HG03095 (cell line): ENCODE measurements at regions not wholly inside any gene's neighbourhood (a gene's known extent, or its start where the extent isn't known, plus 50 kb on each side); places are given as distances from the start of the nearest gene placed in this dataset.
A peak's percentile ranks its signal among the peaks of the same experiment; 100 is the strongest.

Experiments used
- ATAC-seq: cut with Tn5 transposase; IDR thresholded peaks from one replicate; pipeline ENCODE4 v1.9.1; 2021; ENCODE audit warnings: moderate library complexity; ENCODE audit not compliant: unreplicated experiment

DNA sequence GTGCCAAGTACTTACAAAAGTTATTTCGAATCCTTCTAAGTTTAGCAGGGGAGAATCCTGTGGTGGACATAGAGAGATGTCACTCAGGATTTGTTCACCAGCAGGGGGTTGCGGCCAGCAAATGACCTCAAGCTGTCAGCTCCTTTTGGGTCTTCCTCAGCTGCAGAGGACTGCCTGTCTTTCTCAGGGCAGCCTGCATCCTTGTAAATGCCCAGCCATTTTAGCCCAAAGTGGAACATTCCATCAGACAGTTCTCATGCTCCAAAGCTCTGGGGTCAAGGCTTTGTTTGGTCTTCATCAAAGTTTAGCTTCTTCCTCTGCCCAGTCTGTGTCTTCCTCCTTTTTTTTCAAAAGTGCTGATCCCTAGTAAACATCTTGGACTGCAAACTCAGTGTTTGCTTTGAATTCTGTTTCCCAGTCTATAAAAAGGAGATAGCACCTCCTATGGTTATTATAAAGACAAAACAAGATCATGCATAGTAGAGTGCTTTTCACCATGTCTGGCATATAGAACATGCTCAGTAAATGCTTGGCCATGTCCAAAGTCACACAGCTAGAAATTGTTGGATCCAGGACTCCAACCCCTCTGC, 156.4 kb upstream of the GATB start:
- ATAC-seq = no peak

DNA sequence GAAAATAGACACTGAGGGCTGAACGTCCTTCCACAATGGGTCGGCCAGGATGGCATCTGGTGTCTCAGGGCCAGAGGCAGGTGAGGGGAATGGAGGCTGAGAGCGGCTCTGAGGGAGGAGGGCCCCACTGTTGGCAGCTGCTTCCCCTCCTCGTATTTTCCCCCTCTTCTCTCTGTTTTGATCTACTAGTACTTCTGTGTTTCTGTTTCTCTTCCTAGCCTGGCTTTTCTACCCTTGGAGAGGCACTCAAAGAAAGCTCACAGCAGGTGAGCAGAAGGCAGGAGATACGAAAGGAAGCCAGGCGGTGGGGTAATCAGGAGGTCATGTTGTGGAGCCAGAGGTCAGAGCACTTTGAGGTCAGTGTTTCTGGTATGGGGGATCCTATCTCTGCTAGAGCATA, 151.8 kb upstream of the GATB start:
- no peak for ATAC-seq

DNA sequence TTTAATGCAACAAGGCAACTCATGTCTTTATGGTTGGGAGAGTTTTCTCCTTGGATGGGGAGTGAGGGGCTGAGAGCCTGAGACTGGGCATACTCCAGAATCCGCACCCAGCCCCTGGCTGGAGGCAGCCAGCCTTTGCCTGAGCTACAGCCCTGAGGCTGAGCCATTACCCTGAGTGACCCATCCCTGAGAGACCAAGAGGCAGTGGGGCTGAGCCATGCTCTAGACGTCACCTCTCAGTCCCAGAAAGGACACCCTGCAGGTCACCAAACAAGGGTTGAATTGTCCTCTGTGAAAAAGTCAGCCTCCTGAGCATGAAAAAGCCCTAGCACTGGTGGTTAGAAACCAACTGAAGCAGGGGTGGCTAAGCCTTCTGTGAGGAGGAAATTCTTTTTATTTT, 151.2 kb upstream of the GATB start:
- no peak for ATAC-seq

DNA sequence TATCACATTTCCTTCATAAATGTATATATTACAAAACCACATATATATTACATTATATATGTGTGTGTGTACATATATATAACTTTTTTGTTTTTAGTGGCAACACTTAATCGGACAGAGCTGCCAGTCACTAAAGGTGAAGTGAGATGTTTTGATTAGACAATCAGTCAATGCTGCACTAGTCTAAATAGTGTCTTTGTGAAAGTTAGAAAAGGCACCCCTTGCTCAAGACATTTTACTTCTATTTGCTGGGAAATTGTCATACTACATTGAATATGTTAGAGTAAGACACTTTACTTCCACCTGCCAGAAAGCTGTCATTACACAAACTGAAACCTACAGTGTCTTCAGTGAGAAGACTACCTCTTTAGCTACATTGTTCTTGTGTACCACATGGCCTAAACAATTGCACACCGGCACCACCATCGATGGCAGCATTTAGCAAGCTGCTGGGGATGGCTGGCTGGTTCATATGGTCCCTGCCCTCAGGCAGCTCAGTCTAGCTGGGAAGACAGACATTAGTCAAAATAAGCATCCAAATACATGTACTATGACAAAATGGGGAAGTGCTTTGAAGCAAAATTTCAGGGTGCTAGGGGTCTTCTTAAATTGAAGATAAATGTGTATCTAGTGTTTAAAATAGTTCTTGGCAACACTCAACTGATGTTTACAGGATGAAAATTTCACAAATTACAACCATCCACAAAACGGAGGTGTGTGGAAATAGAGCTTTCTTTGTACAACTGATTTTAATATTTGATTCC, 148.1 kb upstream of the GATB start:
- ATAC-seq = peak; percentile 46

DNA sequence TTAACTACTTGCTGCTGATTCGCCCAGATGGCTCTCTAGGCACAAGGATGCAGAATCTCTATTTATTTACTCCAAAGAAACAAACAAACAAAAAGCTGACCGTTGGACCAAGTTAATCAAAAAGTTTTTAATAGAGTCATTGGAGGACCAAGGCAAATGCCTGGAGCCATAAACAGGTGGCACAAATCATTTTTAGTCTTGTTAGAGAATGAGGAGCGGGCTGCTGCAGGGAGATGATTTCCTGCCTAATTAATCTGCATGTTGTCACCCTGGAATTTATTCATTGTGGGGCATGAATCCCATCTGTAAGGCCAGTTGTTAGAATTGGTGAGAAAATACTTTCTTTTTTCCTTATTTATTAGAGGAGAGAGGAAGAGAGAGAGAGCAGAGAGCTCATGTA, 147.4 kb upstream of the GATB start:
- no peak for ATAC-seq

DNA sequence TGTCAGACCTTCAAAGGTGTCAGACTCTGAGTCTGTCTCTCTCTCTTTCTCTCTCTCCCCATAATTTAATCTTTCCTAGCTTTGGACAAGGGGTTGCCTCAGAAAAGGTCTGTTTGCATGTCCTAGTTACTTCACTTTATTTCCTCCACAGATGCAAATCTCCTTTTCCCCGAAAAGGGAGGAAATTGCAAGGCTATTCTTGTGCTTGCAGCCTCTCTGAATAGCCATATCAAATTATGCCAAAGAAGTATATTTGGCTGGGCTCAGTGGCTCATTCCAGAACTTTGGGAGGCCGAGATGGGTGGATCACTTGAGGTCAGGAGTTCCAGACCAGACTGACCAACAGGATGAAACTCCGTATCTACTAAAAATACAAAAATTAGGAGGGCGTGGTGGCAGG, 145.6 kb upstream of the GATB start:
- no peak for ATAC-seq

DNA sequence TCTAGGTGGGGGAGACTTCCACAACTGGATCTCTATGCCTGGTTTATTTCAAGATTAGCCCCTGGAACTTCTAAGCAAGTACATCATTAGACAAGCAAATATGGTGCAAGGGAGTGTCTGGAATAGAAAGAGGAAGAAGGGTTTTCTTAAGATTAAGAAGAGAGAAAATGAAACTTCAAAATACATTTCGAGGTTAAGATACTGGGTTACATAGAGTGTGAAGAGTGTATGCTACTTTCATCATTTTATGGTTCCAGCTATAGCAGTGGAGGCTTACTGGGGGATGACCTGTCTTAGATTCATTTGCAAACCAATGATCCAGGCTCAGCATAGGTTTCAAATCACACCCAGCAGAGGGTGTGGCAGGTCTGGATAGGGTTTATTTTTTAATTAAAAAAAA, 144.4 kb upstream of the GATB start:
- peak; percentile 96 for ATAC-seq

DNA sequence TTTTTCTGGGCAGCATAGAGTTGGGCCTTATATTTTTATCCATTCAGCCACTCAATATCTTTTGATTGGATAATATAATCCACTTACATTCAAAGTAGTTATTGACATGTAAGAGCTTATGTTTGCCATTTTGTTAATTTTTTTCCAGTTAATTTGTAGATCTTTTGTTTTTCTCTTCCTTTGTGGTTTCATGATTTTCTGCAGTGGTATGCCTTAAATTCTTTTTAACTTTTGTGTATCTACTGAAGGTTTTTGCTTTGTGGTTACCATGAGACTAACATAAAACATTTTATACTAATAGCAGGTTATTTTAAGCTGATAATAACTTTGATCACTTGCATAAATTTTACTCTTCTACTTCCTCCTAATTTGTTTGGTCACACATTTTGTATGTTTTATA, 140.8 kb upstream of the GATB start:
- ATAC-seq = no peak

DNA sequence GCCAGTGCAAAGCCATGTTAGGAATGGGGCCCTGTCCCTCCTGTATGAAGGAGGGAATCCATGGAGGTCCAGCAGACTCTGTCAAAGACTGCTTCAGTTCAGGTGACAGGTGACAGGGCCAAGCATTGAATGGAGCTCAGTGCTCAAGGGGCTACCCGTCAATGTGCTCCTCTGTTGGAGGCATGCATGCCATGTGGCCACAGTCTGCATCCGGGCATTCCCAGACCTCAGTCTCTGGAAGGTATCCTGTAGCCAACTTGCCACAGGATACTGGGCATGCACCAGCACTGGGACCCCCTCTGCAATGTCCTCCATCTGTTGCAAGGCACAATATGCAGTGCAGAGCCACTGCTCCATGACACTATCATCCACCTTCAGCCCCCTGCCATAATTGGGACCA, 136.1 kb upstream of the GATB start:
- no peak for ATAC-seq

DNA sequence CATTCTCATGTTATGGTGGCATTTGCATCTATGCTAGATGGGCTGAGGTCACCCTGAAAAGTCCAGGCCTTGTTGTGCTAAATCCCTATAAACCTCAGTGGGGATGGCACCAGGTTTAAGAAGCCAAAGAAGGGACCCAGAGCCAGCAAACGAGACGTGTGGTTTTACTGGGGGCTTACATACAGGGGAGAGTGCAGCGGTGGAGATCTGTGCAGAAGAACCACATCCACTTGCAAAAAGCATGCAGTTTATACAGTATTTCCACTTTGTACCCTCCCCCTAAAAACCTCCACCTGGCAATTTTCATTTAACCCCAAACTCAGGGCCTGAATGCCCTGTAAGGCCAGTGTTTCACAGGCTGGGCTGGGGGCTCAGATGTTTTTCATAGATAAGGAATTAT, 134.9 kb upstream of the GATB start:
- ATAC-seq = no peak

DNA sequence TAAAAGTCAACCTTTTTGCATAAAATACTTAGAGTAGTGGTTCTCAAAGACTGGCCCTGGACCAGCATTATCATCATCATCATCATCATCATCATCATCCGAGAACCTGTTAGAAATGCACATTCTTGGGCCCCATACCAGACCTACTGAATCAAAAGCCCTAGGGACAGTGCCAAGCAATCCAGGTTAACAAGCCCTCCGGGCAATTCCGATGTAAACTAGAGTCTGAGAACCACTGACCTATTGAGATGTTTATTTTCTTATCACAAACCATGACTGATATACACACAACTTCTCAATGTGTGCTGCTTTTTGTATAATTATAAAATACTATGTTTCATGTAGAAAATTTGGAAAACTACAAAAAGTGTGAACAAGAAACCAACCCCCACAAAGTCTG, 133.4 kb upstream of the GATB start:
- no peak for ATAC-seq

DNA sequence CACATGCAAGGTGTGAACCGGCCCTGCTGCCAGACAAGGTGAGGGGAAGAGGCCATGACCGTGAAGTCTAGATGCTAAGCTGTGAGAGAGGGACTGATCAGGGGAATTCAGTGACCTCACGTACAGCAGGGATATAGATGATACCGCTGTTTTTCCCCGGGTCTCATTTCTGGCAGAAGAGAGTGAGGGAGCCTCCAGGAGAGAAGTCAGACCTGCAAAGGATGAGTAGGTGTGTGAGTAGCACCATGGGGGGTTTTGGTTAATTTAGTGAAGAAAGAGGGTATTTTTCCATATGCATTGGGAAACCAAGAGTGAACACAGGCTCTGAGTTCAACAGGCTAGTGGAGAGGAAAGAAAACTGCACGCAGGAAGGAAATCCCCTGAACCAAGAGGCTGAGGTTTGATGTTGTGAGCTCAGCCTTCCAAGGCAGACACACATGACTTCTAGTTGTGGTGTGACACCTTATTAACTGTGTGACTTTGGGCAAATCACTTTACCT, 127.6 kb upstream of the GATB start:
- ATAC-seq = peak; percentile 33

DNA sequence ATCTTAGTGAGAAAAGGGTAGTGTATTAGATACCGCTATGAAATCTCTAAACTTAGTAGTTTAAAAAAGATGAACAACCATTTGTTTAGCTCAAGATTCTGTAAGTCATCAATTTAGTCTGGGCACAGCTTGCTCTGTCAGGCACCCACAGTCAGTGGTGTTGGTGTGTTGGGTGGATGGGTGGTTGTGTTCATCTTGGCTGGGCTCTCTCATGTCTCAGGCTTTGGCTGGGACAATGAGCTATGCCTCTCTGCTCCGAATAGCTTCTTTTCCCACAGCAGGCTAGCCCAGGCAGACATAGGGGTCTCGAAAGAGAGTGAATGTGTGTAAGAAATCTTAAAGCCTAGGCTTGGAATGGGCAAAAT, 127.0 kb upstream of the GATB start:
- peak; percentile 20 for ATAC-seq

DNA sequence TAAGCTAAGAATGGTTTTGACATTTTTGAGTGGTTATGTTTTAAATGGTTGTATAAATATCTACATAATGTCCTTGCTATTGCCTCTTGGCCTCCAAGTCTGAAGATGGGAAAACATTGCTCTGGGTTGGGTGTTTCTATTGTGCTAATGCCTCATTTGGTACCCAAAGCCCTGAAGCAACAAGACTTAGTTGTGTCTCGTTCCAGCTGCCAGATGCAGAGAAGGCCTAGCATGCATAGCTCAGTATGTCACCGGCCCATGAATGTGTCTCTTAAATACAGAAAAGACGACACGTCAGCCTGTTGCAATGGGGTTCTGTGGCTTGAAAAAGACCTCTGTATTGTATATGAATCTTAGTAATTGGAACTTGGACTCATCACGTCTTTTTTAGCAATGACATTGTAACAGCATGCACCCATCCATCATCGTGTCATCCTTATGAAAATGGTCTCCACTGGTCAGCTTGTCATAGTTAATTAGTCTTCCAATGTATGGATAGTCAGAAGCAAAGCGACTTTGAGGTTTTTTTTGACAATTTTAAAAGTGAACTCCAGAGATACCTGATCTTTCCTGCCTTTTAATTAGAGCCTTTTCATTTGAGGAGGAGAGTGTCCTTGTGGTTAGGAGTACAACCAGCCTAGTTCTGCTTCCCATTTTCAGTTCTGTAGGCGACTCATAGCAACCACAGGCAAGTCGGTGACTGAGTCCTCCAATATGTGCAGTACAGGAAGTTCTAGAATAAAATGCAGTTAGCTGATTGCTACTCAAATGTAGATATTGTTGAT, 126.4 kb upstream of the GATB start:
- ATAC-seq = peak; percentile 72

DNA sequence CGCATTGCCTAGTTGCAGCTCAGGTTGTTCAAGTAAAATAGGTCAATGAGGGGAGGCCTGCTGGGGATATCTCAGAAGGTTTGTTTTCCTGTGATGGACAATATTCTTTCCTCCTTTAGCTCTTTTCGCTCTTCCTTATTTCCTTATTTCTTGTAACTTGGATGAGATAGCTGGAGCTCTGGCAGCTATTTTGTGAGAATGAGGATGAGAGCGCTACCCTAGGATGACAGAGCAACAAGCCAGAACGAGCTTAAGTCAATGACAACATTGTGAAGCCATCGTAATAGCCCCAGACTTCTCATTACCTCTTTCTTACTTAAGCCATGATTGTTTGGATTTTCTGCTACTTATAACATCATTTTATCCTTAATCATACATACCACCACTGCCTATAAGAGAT, 124.3 kb upstream of the GATB start:
- no peak for ATAC-seq

DNA sequence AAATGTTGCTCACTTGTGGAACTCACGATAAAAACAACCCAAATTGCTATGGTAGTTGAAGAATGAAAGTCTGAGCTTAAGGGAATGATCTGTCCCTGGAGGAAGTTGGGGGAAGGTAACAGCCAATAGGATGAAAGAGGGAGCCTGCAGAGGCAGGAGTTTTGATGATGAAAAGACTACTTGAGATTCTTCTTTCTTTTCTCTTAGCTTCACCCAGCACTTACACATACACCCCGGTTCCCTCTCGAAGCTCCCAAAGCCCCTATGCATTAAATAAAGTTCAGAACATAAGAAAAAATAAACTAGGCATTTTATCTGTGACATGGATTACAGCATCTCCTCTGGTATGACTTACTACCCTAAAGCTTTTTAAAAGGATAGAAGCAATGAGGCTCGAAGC, 122.9 kb upstream of the GATB start:
- ATAC-seq = no peak

DNA sequence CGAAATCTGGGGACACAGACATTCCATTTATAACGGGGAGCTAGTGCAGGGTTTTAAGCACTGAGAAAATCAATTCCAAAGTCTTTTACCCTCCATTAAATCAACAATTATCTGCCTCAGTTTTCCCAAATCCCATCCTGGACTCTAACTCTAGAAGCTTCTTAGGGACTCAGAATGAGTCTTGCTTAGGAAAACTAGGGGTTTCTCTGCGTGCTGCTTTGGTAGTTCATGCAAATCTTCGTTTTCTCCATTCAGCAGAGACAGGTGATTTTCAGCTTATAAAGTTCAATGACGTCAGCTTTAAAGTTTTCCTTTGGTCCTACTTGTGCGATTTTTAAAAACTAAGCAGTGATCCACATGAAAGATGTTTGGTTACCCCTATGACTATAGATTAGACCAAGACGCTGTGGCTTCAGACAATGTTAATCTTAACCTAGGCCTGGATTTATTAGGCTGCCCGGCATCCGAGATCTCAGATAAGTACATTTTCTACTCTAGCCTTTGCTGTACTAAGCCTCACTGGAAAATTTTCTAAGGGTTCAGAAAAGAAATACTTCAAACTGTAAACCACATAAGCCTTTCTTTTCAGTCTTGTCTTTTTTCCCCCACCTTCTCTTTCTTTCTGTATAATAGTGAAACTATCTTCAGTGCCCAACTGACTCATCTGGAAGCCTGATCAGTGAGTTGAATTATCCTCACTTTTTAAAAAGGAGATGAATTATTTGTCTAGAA, 121.4 kb upstream of the GATB start:
- peak; percentile 55 for ATAC-seq

DNA sequence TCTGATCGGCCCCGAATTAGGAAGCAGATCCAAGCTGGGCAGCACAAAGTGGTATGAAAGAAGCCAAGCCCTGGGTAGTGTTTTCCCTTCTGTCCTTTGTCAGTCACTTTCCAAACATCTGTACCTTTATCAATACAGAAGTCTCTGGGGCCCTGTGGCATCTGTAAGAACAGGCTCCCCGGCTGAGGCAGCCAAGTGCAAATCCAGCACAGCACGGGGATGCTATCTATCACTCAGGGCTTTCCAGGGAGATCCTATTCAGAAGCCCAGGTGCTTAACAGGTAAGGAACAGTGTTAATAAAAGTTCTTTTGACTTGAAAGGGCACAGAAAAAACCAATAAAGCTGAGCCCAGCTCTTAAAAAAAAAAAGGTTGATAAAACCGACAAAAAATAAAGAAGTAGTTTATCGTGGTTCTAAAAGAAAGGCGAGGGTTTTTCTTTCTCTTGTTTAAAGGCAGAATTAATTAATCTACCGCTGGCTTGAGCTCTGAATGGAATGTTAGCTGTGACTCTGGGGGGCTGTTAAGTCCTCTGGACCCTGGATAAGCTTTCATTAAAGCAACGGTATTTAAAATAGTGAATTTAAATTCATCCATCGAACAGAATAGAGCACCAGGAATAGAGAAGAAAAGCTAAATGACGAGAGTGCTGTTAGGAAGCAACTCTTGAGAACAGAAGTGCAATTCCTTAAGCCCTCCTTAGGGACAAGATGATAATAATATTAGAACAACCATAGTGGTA, 119.1 kb upstream of the GATB start:
- ATAC-seq = no peak

DNA sequence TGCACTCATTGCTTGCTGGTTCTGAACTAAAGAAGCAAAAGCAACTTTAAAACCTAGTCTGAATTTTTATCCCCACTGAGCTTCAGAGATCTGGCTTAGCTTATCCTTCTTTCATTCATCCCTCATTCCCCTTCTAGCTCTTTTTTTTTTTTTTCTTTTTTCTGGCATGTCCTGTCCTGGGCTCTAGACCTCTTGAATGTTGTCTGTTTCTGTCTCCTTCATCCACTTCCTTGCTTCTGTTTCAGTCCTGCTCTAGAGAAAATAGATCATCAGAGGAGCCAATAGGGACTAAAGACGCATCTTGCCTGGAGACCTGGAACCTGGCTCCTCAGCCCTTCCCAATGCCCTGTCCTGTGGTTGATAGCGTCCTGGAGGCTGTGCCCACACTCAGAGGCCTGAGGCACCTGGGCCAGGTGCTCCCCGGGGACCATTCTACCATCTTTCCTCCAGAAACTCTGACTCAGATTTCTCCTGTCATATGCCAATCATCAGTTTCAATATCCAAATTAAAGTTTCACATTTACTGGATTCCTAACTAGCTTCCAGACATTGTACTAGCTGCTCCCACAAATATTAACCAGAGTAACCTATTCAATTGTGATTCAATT, 115.7 kb upstream of the GATB start:
- no peak for ATAC-seq

DNA sequence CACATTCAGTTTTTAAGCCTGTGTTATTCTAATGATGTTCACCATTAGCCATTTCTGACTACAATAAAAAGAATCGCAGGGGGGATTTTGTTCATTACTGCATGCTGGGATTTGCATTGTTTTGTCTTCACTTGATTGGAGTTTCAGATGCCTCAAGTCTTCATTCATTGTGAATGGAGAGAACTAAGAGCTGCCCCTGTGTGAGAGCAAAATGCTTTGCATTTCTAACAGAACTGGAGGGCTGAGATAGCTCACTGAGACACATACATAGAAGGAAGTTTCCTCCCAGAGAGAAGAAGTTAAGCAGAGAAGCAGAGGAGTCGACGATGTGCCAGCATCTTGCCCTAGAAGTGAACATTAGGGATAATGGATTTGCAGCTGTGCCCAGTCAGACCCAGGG, 113.5 kb upstream of the GATB start:
- no peak for ATAC-seq
